ENCODE measurements at regions not wholly inside any gene's neighbourhood (a gene's known extent, or its start where the extent isn't known, plus 50 kb on each side); places are given as distances from the start of the nearest gene placed in this dataset.

- TF ChIP-seq CTCF (IDR thresholded peaks at IDR 0.05), result no peak
These were observed 298.2 kb downstream of the DYSF start for GRCh38 chr2:71751590-71751989.

- no peak for TF ChIP-seq CTCF (IDR thresholded peaks at IDR 0.05)
These were observed 296.3 kb downstream of the DYSF start for GRCh38 chr2:71749671-71750101.

- TF ChIP-seq CTCF (IDR thresholded peaks at IDR 0.05), result no peak
These were observed 294.9 kb downstream of the DYSF start for GRCh38 chr2:71748227-71748626.

DNA sequence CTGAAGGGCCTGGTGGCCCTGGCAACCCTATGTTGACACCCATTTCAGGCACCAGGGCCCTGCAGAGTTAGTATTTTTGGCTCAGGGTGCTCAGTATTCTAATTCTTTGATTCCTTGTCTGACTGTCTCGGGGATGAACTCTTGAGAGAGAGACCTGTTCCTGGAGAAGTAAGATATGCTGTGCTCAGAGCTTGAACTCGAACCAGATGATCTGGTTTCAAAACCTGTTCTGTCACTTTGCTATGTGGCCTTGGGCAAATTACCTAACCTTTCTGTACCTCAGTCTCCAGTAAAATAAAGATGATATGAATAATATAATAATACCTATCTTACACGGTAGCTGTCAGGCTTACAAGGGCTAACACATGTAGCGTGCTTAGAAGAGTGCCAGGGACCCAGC is 294.2 kb downstream of the DYSF start:
- TF ChIP-seq CTCF (IDR thresholded peaks at IDR 0.05), result no peak

GRCh38 chr2:71746946-71747501 is 293.7 kb downstream of the DYSF start:
- no peak for TF ChIP-seq CTCF (IDR thresholded peaks at IDR 0.05)

GRCh38 chr2:71744781-71745180 is 291.4 kb downstream of the DYSF start:
- TF ChIP-seq CTCF (IDR thresholded peaks at IDR 0.05), result no peak

DNA sequence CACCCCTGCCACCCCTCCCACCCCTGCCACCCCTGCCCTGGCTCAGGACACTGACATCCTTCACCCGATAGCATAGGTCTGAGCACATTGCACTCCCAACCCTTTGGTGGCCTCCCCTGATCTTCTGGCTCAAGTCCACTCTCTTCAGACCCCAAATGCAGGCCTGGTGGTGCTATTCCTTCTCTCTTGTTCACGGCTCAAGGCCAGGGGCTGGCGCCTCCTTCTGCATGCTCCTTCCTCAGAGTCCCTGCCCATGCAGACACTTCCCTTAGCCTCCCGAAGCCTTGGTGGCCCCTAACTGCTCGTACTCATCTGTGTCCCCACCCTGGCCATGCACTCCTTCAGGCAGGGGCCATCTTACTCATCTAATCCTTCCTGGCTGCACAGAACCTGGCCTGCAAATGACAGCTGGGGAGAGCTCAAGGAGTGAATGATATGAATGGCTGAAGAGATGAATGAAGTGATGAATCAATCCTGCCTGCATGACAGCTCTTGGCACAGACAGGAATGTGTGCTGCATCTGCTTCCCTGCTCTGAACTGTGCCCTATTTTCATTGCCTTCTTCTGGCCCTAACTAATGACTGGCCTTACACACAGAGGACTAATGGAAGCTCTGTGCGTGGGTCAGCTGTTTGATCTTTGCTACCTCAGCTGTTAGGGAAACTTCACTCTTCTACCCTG is 290.8 kb downstream of the DYSF start:
- no peak for TF ChIP-seq CTCF (IDR thresholded peaks at IDR 0.05)
